ENCODE measurements at regions not wholly inside any gene's neighbourhood (a gene's known extent, or its start where the extent isn't known, plus 50 kb on each side); places are given as distances from the start of the nearest gene placed in this dataset.

DNA sequence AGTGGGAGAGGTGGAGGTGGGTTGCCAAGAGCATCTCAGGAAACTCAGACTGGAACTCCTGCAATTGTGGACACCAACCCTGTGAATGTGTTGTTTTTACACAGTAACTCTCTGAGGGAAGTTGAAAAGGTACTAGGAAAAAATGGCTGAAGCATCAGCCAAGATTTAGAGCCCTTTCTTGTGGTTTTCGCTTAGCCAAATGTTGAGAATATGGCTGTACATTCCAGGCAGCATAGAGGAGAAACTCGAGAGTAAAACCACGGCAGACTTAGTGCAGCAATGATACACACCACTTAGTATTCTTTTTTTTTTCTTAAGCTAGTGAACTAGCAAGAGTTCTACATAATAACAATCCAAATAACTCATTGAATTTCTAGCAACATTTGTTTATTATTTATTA, 309.7 kb upstream of the MTNR1B start:
- no peak for TF ChIP-seq CTCF (conservative IDR thresholded peaks at IDR 0.05; ENCODE audit: low read depth in 2 of 2)
- TF ChIP-seq EZH2 (IDR thresholded peaks at IDR 0.05; ENCODE audit: low read depth, unreplicated experiment): no peak
- TF ChIP-seq, protein P1, sequence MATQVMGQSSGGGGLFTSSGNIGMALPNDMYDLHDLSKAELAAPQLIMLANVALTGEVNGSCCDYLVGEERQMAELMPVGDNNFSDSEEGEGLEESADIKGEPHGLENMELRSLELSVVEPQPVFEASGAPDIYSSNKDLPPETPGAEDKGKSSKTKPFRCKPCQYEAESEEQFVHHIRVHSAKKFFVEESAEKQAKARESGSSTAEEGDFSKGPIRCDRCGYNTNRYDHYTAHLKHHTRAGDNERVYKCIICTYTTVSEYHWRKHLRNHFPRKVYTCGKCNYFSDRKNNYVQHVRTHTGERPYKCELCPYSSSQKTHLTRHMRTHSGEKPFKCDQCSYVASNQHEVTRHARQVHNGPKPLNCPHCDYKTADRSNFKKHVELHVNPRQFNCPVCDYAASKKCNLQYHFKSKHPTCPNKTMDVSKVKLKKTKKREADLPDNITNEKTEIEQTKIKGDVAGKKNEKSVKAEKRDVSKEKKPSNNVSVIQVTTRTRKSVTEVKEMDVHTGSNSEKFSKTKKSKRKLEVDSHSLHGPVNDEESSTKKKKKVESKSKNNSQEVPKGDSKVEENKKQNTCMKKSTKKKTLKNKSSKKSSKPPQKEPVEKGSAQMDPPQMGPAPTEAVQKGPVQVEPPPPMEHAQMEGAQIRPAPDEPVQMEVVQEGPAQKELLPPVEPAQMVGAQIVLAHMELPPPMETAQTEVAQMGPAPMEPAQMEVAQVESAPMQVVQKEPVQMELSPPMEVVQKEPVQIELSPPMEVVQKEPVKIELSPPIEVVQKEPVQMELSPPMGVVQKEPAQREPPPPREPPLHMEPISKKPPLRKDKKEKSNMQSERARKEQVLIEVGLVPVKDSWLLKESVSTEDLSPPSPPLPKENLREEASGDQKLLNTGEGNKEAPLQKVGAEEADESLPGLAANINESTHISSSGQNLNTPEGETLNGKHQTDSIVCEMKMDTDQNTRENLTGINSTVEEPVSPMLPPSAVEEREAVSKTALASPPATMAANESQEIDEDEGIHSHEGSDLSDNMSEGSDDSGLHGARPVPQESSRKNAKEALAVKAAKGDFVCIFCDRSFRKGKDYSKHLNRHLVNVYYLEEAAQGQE (IDR thresholded peaks at IDR 0.05; ENCODE audit: unreplicated experiment): no peak
- TF ChIP-seq POLR2AphosphoS5 (IDR thresholded peaks at IDR 0.05; ENCODE audit: low read depth): no peak
- no peak for TF ChIP-seq EZH2phosphoT487 (IDR thresholded peaks at IDR 0.05; ENCODE audit: unreplicated experiment)

Data from GM23338 (cell line).